Hematopoietic multipotent progenitor cell treated with erythropoietin and hydrocortisone succinate and interleukin-3 and kit ligand, for 15 days (in vitro differentiated cells): ENCODE measurements at regions not wholly inside any gene's neighbourhood (a gene's known extent, or its start where the extent isn't known, plus 50 kb on each side); places are given as distances from the start of the nearest gene placed in this dataset.

Experiments used
- DNase-seq: peaks from one replicate; pipeline ENCODE4 v3.0.0-alpha.2; 2015; ENCODE audit warnings: low spot score

- no peak for DNase-seq
Observed at GRCh38 chr11:134908583-134908982, 496.5 kb upstream of the B3GAT1 start.

GRCh38 chr11:134907636-134908035, 495.6 kb upstream of the B3GAT1 start:
- DNase-seq, result no peak

GRCh38 chr11:134906356-134906955, 494.4 kb upstream of the B3GAT1 start:
- no peak for DNase-seq

GRCh38 chr11:134905928-134906327, 493.9 kb upstream of the B3GAT1 start:
- DNase-seq, result no peak

- DNase-seq, result no peak
Observed at GRCh38 chr11:134905517-134905916, 493.5 kb upstream of the B3GAT1 start.

GRCh38 chr11:134904103-134904790, 492.2 kb upstream of the B3GAT1 start:
- DNase-seq, result no peak

- DNase-seq, result no peak
Observed at GRCh38 chr11:134901955-134902918, 490.2 kb upstream of the B3GAT1 start.

- DNase-seq, result no peak
Observed at GRCh38 chr11:134901542-134901941, 489.5 kb upstream of the B3GAT1 start.

- no peak for DNase-seq
Observed at GRCh38 chr11:134893810-134894685, 482.0 kb upstream of the B3GAT1 start.

GRCh38 chr11:134890446-134890845, 478.4 kb upstream of the B3GAT1 start:
- no peak for DNase-seq

GRCh38 chr11:134889832-134890231, 477.8 kb upstream of the B3GAT1 start:
- DNase-seq, result no peak

- DNase-seq, result no peak
Observed at GRCh38 chr11:134888821-134889220, 476.8 kb upstream of the B3GAT1 start.

GRCh38 chr11:134887896-134888295, 475.9 kb upstream of the B3GAT1 start:
- no peak for DNase-seq

GRCh38 chr11:134883484-134883883, 471.4 kb upstream of the B3GAT1 start:
- DNase-seq, result no peak

GRCh38 chr11:134882671-134883297, 470.7 kb upstream of the B3GAT1 start:
- DNase-seq, result no peak

GRCh38 chr11:134882141-134882540, 470.1 kb upstream of the B3GAT1 start:
- DNase-seq, result no peak

- DNase-seq, result no peak
Observed at GRCh38 chr11:134880788-134881187, 468.7 kb upstream of the B3GAT1 start.

GRCh38 chr11:134879931-134880330, 467.9 kb upstream of the B3GAT1 start:
- DNase-seq, result no peak

- DNase-seq, result no peak
Observed at GRCh38 chr11:134879341-134879740, 467.3 kb upstream of the B3GAT1 start.

GRCh38 chr11:134878785-134879184, 466.7 kb upstream of the B3GAT1 start:
- DNase-seq, result no peak

- DNase-seq, result no peak
Observed at GRCh38 chr11:134876226-134876625, 464.2 kb upstream of the B3GAT1 start.
